OCI-LY7 (cell line): ENCODE measurements at regions not wholly inside any gene's neighbourhood (a gene's known extent, or its start where the extent isn't known, plus 50 kb on each side); places are given as distances from the start of the nearest gene placed in this dataset.

ENCODE experiments used
- BruUV-seq: library from RNA; stranded (reverse); fragments of 400-500 nt; replicated peaks from 2 replicates; lab custom pipeline; 2021; lab: Mats Ljungman, UMichigan
- CTCF ChIA-PET: fragments of 300-600 bp; sonication (Branson Sonifier 250); formaldehyde crosslinking; loops from one replicate; lab custom pipeline; 2022; ENCODE audit warnings: antibody characterized with exemption; ENCODE audit not compliant: unreplicated experiment; lab: Charles Lee
- POLR2A ChIA-PET: fragments of 300-600 bp; sonication (Branson Sonifier 250); formaldehyde crosslinking; loops from one replicate; lab custom pipeline; 2022; ENCODE audit warnings: antibody characterized with exemption; lab: Charles Lee
- DNase-seq: peaks from one replicate; pipeline ENCODE4 v3.0.0-alpha.2; 2015; ENCODE audit warnings: low spot score
- H2AFZ ChIP-seq: fragments of 200-600 bp; sonication (generic), shearing (Covaris generic); 2 replicates; pipeline ENCODE4 v1.6.1; 2014; ENCODE audit warnings: mild to moderate bottlenecking, antibody characterized with exemption, low read length, moderate library complexity
- H3K27ac ChIP-seq: fragments of 200-600 bp; sonication (generic); 2 replicates; pipeline ENCODE4 v1.5.1; 2014; ENCODE audit warnings: mixed run types, low read depth, mild to moderate bottlenecking, moderate library complexity, low read length, inconsistent platforms; ENCODE audit not compliant: poor library complexity, severe bottlenecking
- H3K36me3 ChIP-seq: fragments of 200-600 bp; sonication (generic); 2 replicates; pipeline ENCODE4 v1.6.1; 2014; ENCODE audit warnings: mild to moderate bottlenecking, antibody characterized with exemption, low read length, moderate library complexity, mixed read lengths; ENCODE audit not compliant: insufficient read depth
- H3K4me1 ChIP-seq: fragments of 200-600 bp; sonication (generic); 2 replicates; pipeline ENCODE4 v1.5.1; 2014; ENCODE audit warnings: mild to moderate bottlenecking, low read length; ENCODE audit not compliant: insufficient read depth, poor library complexity, severe bottlenecking
- H3K4me2 ChIP-seq: fragments of 200-600 bp; sonication (generic); 2 replicates; pipeline ENCODE4 v1.6.1; 2014; ENCODE audit warnings: mild to moderate bottlenecking, low read length
- H3K4me3 ChIP-seq: fragments of 200-600 bp; sonication (generic); 2 replicates; pipeline ENCODE4 v1.5.1; 2014; ENCODE audit warnings: mild to moderate bottlenecking, low read depth, low read length; ENCODE audit not compliant: poor library complexity, severe bottlenecking
- H3K79me2 ChIP-seq: fragments of 200-600 bp; sonication (generic); 2 replicates; pipeline ENCODE4 v1.6.1; 2016; ENCODE audit warnings: low read depth, mild to moderate bottlenecking, low read length, moderate library complexity, mixed read lengths; ENCODE audit not compliant: insufficient read depth
- H3K9me2 ChIP-seq: fragments of 200-600 bp; sonication (generic); 2 replicates; pipeline ENCODE4 v1.6.1; 2016; ENCODE audit warnings: mild to moderate bottlenecking, low read length, mixed read lengths; ENCODE audit not compliant: insufficient read depth
- H3K9me3 ChIP-seq: fragments of 200-600 bp; sonication (generic); 2 replicates; pipeline ENCODE4 v1.6.1; 2014; ENCODE audit warnings: mild to moderate bottlenecking, mixed run types, low read length, mixed read lengths
- H4K20me1 ChIP-seq: fragments of 200-600 bp; sonication (generic); 2 replicates; pipeline ENCODE4 v1.6.1; 2014; ENCODE audit warnings: mild to moderate bottlenecking, antibody characterized with exemption, low read length, moderate library complexity, mixed read lengths; ENCODE audit not compliant: insufficient read depth
- EZH2phosphoT487 ChIP-seq: fragments of 200-600 bp; sonication (generic); IDR thresholded peaks from 2 replicates; pipeline ENCODE4 v1.6.1; 2018; ENCODE audit warnings: low read depth, borderline replicate concordance, mild to moderate bottlenecking, mixed run types, antibody characterized with exemption, low read length, moderate library complexity, mixed read lengths
- intact Hi-C: fragments of 100-400 bp; cut with micrococcal nuclease; formaldehyde crosslinking; loops from one replicate; pipeline ENCODE4 v1.10.0; 2022; ENCODE audit not compliant: unreplicated experiment
- TF ChIP-seq, protein P1 (sequence below): fragments of 200-600 bp; sonication (generic); conservative IDR thresholded peaks from 2 replicates; pipeline ENCODE4 v1.5.1; 2014; ENCODE audit warnings: mild to moderate bottlenecking, antibody characterized with exemption, low read length, moderate library complexity, mixed read lengths

DNA sequence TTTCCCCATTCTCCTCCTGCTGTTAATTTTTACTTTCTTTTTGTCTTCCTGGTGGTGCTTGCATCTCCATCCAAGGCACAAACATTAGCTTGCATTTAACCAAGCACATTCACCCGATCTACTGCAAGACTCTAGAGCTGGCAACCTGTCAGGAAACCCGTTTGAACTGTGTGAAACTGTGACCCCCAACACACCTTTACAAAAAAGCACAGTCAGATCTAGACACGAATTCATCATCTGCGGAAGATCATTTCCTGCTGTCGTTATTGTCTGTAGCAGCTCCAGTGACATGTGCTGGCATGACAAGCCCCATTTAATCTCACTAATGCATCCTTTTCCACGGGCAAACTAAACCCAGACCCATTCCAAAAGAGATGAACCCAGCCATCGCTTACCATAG is 340.5 kb downstream of the VRK1 start:
- H3K9me3 ChIP-seq, result no peaks in the 10 kb centered on the region
- intact Hi-C loops, result no loop called here
- no TSS peak for BruUV-seq

DNA sequence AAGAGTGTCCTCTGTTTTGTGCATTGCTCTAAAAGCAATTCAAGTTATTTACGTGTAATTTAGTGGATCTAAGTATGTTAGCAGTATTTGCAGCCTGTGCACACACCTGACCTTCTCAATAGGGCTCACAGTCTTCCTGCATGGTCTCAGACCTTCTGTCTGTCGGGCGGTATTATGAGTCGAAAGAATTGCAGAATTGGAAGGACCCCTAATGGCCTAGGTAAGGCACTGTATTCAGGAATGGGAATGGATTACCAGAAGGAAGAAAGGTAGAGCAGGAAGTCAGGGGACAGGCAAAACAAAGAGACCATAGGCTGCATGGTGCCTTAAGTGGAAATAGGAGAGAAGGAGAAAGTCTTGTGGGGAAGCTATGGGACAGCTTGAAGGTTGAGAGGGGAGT is 341.6 kb downstream of the VRK1 start:
- TF ChIP-seq EZH2phosphoT487, result no peak
- TF ChIP-seq, protein P1, sequence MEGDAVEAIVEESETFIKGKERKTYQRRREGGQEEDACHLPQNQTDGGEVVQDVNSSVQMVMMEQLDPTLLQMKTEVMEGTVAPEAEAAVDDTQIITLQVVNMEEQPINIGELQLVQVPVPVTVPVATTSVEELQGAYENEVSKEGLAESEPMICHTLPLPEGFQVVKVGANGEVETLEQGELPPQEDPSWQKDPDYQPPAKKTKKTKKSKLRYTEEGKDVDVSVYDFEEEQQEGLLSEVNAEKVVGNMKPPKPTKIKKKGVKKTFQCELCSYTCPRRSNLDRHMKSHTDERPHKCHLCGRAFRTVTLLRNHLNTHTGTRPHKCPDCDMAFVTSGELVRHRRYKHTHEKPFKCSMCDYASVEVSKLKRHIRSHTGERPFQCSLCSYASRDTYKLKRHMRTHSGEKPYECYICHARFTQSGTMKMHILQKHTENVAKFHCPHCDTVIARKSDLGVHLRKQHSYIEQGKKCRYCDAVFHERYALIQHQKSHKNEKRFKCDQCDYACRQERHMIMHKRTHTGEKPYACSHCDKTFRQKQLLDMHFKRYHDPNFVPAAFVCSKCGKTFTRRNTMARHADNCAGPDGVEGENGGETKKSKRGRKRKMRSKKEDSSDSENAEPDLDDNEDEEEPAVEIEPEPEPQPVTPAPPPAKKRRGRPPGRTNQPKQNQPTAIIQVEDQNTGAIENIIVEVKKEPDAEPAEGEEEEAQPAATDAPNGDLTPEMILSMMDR, result no peak
- no peaks in the 10 kb centered on the region for H4K20me1 ChIP-seq
- no peaks in the 10 kb centered on the region for H3K79me2 ChIP-seq
- no TSS peak for BruUV-seq
- no peak for DNase-seq
- no peak overlapping the region for H3K4me3 ChIP-seq
- H3K9me3 ChIP-seq, result no peaks in the 10 kb centered on the region
- no peaks in the 10 kb centered on the region for H3K36me3 ChIP-seq
- H3K4me1 ChIP-seq, result no peaks in the 10 kb centered on the region
- H3K4me2 ChIP-seq, result no peak overlapping the region
- ChIA-PET CTCF (no interaction called here), POLR2A (no interaction called here)
- no peaks in the 10 kb centered on the region for H3K9me2 ChIP-seq
- H3K27ac ChIP-seq, result no peak overlapping the region
- intact Hi-C loops, result no loop called here
- H2AFZ ChIP-seq, result no peak overlapping the region

More for the DNA sequence above, 340.5 kb downstream of the VRK1 start:
- ChIA-PET POLR2A (no interaction called here), CTCF (no interaction called here)
- TF ChIP-seq, protein P1, result no peak
- no peak for TF ChIP-seq EZH2phosphoT487
- Histone ChIP-seq H3K9me2 (no peaks in the 10 kb centered on the region), H2AFZ (no peak overlapping the region), H3K4me3 (no peak overlapping the region), H3K4me1 (no peaks in the 10 kb centered on the region), H3K27ac (no peak overlapping the region), H3K4me2 (no peak overlapping the region), H4K20me1 (no peaks in the 10 kb centered on the region), H3K36me3 (no peaks in the 10 kb centered on the region), H3K79me2 (no peaks in the 10 kb centered on the region)
- no peak for DNase-seq

DNA sequence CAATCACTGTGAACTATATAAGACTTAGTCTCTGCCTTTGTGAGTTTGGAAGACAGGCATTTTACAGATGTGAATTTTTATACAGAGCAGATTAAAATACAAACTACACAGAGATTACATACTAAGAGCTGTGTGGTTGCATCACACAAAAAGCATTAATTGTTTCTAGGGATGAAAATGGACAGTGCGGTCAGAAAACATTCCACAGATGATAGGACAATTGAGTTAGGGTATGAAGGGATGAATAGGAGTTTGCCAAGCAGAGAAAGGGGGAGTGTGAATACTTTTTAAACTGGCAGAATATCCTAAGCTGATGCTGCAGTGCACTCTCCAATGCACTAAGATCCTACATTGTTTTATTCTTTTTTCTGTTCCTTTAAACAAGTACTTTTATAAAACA is 345.8 kb downstream of the VRK1 start:
- ChIA-PET POLR2A (no interaction called here), CTCF (no interaction called here)
- no peak overlapping the region for H3K4me3 ChIP-seq
- H3K9me3 ChIP-seq, result no peaks in the 10 kb centered on the region
- no peaks in the 10 kb centered on the region for H3K4me1 ChIP-seq
- no peak for TF ChIP-seq EZH2phosphoT487
- TF ChIP-seq, protein P1, result no peak
- H2AFZ ChIP-seq, result no peak overlapping the region
- H4K20me1 ChIP-seq, result no peaks in the 10 kb centered on the region
- no peaks in the 10 kb centered on the region for H3K36me3 ChIP-seq
- no peaks in the 10 kb centered on the region for H3K9me2 ChIP-seq
- no TSS peak for BruUV-seq
- no peaks in the 10 kb centered on the region for H3K79me2 ChIP-seq
- intact Hi-C loops, result no loop called here
- H3K27ac ChIP-seq, result no peak overlapping the region
- DNase-seq, result no peak
- H3K4me2 ChIP-seq, result no peak overlapping the region
